BE2C (cell line): ENCODE measurements at regions not wholly inside any gene's neighbourhood (a gene's known extent, or its start where the extent isn't known, plus 50 kb on each side); places are given as distances from the start of the nearest gene placed in this dataset.

Experiments used
- DNase-seq: peaks from one replicate; pipeline ENCODE4 v3.0.0-alpha.2; 2020
- H3K27me3 ChIP-seq: fragments of 250-450 bp; sonication (Bioruptor Pico); 2 replicates; pipeline ENCODE4 v1.5.1; 2020; ENCODE audit warnings: mild to moderate bottlenecking
- H3K36me3 ChIP-seq: fragments of 250-450 bp; sonication (Bioruptor Pico); 2 replicates; pipeline ENCODE4 v1.5.1; 2020; ENCODE audit warnings: mild to moderate bottlenecking
- H3K4me1 ChIP-seq: fragments of 250-450 bp; sonication (Bioruptor Pico); 2 replicates; pipeline ENCODE4 v1.5.1; 2020
- H3K4me3 ChIP-seq: 2 replicates; pipeline ENCODE4 v1.5.1; 2011; ENCODE audit warnings: low read depth, low read length
- H3K9me3 ChIP-seq: fragments of 250-450 bp; sonication (Bioruptor Pico); 2 replicates; pipeline ENCODE4 v1.5.1; 2020
- CTCF ChIP-seq: IDR thresholded peaks from 2 replicates; pipeline ENCODE4 v1.5.1; 2012; ENCODE audit warnings: mild to moderate bottlenecking, low read depth, low read length

GRCh38 chr7:31398815-31399214 is 58.3 kb upstream of the NEUROD6 start:
- no peaks in the 10 kb centered on the region; the same call in 1 of the 2 replicates for H3K27me3 ChIP-seq

GRCh38 chr7:31407178-31407676 is 66.7 kb upstream of the NEUROD6 start:
- H3K9me3 ChIP-seq, result no peaks in the 10 kb centered on the region
- no peak for TF ChIP-seq CTCF
- H3K27me3 ChIP-seq, result no peaks in the 10 kb centered on the region
- H3K4me3 ChIP-seq, result no peak overlapping the region
- H3K36me3 ChIP-seq, result no peaks in the 10 kb centered on the region
- DNase-seq, result no peak
- no peaks in the 10 kb centered on the region for H3K4me1 ChIP-seq

More at GRCh38 chr7:31398815-31399214, 58.3 kb upstream of the NEUROD6 start:
- Histone ChIP-seq H3K36me3 (no peaks in the 10 kb centered on the region), H3K4me3 (no peak overlapping the region), H3K4me1 (no peaks in the 10 kb centered on the region), H3K9me3 (no peaks in the 10 kb centered on the region)
- DNase-seq, result no peak
- no peak for TF ChIP-seq CTCF

- no peak for DNase-seq
- no peaks in the 10 kb centered on the region for H3K36me3 ChIP-seq
- no peak overlapping the region for H3K4me3 ChIP-seq
- no peak for TF ChIP-seq CTCF
- H3K9me3 ChIP-seq, result no peaks in the 10 kb centered on the region
- H3K27me3 ChIP-seq, result no peaks in the 10 kb centered on the region
- H3K4me1 ChIP-seq, result no peaks in the 10 kb centered on the region
These were observed 67.7 kb upstream of the NEUROD6 start for GRCh38 chr7:31408140-31408729.

- no peaks in the 10 kb centered on the region for H3K4me1 ChIP-seq
- no peak for TF ChIP-seq CTCF
- H3K4me3 ChIP-seq, result no peak overlapping the region
- no peak for DNase-seq
- H3K9me3 ChIP-seq, result no peaks in the 10 kb centered on the region
- H3K27me3 ChIP-seq, result no peaks in the 10 kb centered on the region
- no peaks in the 10 kb centered on the region for H3K36me3 ChIP-seq
These were observed 69.7 kb upstream of the NEUROD6 start for GRCh38 chr7:31410265-31410664.

GRCh38 chr7:31411416-31411815 is 70.9 kb upstream of the NEUROD6 start:
- no peak for DNase-seq
- Histone ChIP-seq H3K4me3 (no peak overlapping the region), H3K4me1 (no peaks in the 10 kb centered on the region), H3K36me3 (no peaks in the 10 kb centered on the region), H3K9me3 (no peaks in the 10 kb centered on the region), H3K27me3 (no peaks in the 10 kb centered on the region)
- TF ChIP-seq CTCF, result no peak

- no peaks in the 10 kb centered on the region for H3K27me3 ChIP-seq
- no peak for TF ChIP-seq CTCF
- no peaks in the 10 kb centered on the region for H3K36me3 ChIP-seq
- H3K4me1 ChIP-seq, result no peaks in the 10 kb centered on the region
- DNase-seq, result no peak
- no peaks in the 10 kb centered on the region for H3K9me3 ChIP-seq
- no peak overlapping the region for H3K4me3 ChIP-seq
These were observed 73.2 kb upstream of the NEUROD6 start for GRCh38 chr7:31413766-31414165.
